ENCODE measurements at regions not wholly inside any gene's neighbourhood (a gene's known extent, or its start where the extent isn't known, plus 50 kb on each side); places are given as distances from the start of the nearest gene placed in this dataset.
"Not testable (repeated sequence)": the region's sequence is repeated elsewhere in the genome, so short reads cannot be mapped to it uniquely, and the experiment has no call there.

- DNase-seq: no peak
Measured at GRCh38 chr11:97610854-97611253, 1221.0 kb downstream of the JRKL start.

GRCh38 chr11:97611345-97611744 is 1221.5 kb downstream of the JRKL start:
- DNase-seq: no peak

GRCh38 chr11:97614606-97615005 is 1224.8 kb downstream of the JRKL start:
- no peak for DNase-seq

GRCh38 chr11:97615546-97615945 is 1225.7 kb downstream of the JRKL start:
- DNase-seq: no peak

- DNase-seq: no peak
Measured at GRCh38 chr11:97617031-97617430, 1227.2 kb downstream of the JRKL start.

- DNase-seq: no peak
Measured at GRCh38 chr11:97620007-97620406, 1230.2 kb downstream of the JRKL start.

GRCh38 chr11:97621282-97621681 is 1231.5 kb downstream of the JRKL start:
- DNase-seq: no peak

GRCh38 chr11:97622795-97623194 is 1233.0 kb downstream of the JRKL start:
- DNase-seq: no peak

- not testable (repeated sequence) for DNase-seq
Measured at GRCh38 chr11:97636741-97637140, 1246.9 kb downstream of the JRKL start.

- no peak for DNase-seq
Measured at GRCh38 chr11:97637701-97638100, 1247.9 kb downstream of the JRKL start.

- DNase-seq: no peak
Measured at GRCh38 chr11:97638641-97639224, 1248.9 kb downstream of the JRKL start.

- DNase-seq: no peak
Measured at GRCh38 chr11:97641988-97642387, 1252.2 kb downstream of the JRKL start.

- no peak for DNase-seq
Measured at GRCh38 chr11:97645736-97646135, 1255.9 kb downstream of the JRKL start.

- DNase-seq: no peak
Measured at GRCh38 chr11:97656356-97656755, 1266.5 kb downstream of the JRKL start.

- DNase-seq: no peak
Measured at GRCh38 chr11:97657852-97658251, 1268.0 kb downstream of the JRKL start.

- no peak for DNase-seq
Measured at GRCh38 chr11:97667057-97667456, 1277.2 kb downstream of the JRKL start.

- DNase-seq: no peak
Measured at GRCh38 chr11:97683733-97684132, 1293.9 kb downstream of the JRKL start.

GRCh38 chr11:97684486-97685439 is 1295.0 kb downstream of the JRKL start:
- DNase-seq: no peak

GRCh38 chr11:97685695-97686094 is 1295.9 kb downstream of the JRKL start:
- no peak for DNase-seq

- no peak for DNase-seq
Measured at GRCh38 chr11:97687111-97687510, 1297.3 kb downstream of the JRKL start.

- DNase-seq: no peak
Measured at GRCh38 chr11:97691061-97691460, 1301.2 kb downstream of the JRKL start.

GRCh38 chr11:97702951-97703350 is 1313.1 kb downstream of the JRKL start:
- no peak for DNase-seq

- no peak for DNase-seq
Measured at GRCh38 chr11:97703851-97704250, 1314.0 kb downstream of the JRKL start.

GRCh38 chr11:97705441-97705840 is 1315.3 kb upstream of the CNTN5 start:
- DNase-seq: not testable (repeated sequence)

Measured in T-helper 1 cell (primary cell).